Epithelial cell of proximal tubule (primary cell): ENCODE measurements at regions not wholly inside any gene's neighbourhood (a gene's known extent, or its start where the extent isn't known, plus 50 kb on each side); places are given as distances from the start of the nearest gene placed in this dataset.
"Not testable (repeated sequence)": the region's sequence is repeated elsewhere in the genome, so short reads cannot be mapped to it uniquely, and the experiment has no call there.

Experiments
- DNase-seq: peaks from one replicate; pipeline ENCODE4 v3.0.0-alpha.2; 2011; ENCODE audit warnings: low read depth
- H3K4me3 ChIP-seq: 2 replicates; pipeline ENCODE4 v1.5.1; 2011; ENCODE audit warnings: low read depth, mild to moderate bottlenecking, low read length
- TF ChIP-seq, protein P1 (sequence below): conservative IDR thresholded peaks from 2 replicates; pipeline ENCODE4 v1.5.1; 2012; ENCODE audit warnings: low read depth, mild to moderate bottlenecking, low read length

DNA sequence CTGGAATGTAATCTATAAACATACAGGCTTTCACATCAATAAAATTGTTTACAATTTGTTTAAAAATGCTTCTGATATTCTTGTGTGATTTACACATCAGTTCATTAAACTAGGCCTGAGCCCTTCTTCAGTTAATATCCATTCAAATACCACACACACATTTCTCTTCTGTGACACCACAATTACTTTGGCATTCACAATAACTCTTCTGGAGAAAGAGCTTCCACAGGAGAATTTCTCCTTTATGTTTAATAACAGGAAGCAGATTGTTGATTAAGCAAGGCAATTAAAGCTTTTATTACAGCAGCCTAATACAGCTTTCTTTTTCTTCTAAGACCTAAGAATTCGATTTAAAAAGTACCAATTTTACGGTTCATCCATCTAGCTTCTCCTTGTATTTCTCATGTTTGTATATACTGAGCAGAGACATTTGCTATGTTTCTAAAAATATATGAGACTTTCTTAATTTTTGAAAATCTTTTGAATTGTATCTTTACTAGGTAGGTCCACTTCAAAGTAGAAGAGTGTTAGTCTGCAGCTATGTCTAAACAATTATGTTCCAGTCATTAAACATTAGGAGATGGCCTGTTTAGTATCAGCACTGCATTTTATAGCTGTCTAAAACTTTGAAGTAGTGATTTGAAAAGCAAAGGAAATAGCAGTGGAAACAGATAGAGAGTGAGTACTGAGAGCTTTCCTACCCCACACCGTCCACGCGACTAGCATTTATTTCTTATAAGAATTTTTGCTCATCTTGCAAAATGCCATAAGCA is 511.1 kb upstream of the UBE2E2 start:
- no peak overlapping the region for H3K4me3 ChIP-seq

DNA sequence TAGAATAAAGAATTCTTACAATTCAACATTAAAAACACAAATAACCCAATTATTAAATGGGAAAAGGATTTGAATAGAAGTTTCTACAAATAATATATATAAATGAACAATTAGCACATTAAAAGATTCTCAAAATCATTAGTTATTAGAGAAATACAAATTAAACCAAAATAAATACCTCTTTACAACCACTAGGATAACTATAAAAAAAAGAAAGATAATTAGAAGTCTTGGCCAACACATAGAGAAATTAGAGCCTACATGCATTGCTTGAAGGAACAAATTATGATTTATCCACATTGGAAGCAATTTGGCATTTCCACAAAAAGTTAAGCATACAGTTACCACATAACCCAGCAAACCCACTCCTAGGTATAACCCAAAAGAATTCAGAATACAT is 502.3 kb upstream of the UBE2E2 start:
- H3K4me3 ChIP-seq, result no peak overlapping the region
- DNase-seq, result no peak
- TF ChIP-seq, protein P1, sequence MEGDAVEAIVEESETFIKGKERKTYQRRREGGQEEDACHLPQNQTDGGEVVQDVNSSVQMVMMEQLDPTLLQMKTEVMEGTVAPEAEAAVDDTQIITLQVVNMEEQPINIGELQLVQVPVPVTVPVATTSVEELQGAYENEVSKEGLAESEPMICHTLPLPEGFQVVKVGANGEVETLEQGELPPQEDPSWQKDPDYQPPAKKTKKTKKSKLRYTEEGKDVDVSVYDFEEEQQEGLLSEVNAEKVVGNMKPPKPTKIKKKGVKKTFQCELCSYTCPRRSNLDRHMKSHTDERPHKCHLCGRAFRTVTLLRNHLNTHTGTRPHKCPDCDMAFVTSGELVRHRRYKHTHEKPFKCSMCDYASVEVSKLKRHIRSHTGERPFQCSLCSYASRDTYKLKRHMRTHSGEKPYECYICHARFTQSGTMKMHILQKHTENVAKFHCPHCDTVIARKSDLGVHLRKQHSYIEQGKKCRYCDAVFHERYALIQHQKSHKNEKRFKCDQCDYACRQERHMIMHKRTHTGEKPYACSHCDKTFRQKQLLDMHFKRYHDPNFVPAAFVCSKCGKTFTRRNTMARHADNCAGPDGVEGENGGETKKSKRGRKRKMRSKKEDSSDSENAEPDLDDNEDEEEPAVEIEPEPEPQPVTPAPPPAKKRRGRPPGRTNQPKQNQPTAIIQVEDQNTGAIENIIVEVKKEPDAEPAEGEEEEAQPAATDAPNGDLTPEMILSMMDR, result no peak

More for the DNA sequence above, 511.1 kb upstream of the UBE2E2 start:
- TF ChIP-seq, protein P1, result no peak
- DNase-seq, result no peak

- H3K4me3 ChIP-seq, result no peak overlapping the region
- no peak for DNase-seq
- TF ChIP-seq, protein P1, result no peak
Observed at GRCh38 chr3:22704166-22704565, 499.0 kb upstream of the UBE2E2 start.

GRCh38 chr3:22704571-22705354 is 498.4 kb upstream of the UBE2E2 start:
- TF ChIP-seq, protein P1, result peak; percentile 20
- no peak overlapping the region for H3K4me3 ChIP-seq
- no peak for DNase-seq

DNA sequence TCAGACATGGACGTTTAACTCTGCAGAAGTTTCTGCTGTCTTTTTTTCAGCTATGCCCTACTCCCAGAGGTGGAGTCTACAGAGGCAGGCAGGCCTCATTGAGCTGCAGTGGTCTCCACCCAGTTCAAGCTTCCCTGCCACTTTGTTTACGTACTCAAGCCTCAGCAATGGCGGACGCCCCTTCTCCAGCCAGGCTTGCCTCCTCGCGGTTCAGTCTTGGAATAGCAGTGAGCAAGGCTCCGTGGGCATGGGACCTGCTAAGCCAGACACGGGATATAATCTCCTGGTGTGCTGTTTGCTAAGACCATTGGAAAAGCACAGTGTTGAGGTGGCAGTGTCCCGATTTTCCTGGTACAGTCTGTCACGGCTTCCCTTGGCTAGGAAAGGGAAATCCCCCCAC is 496.2 kb upstream of the UBE2E2 start:
- DNase-seq, H3K4me3 ChIP-seq: not testable (repeated sequence)

- TF ChIP-seq, protein P1, result no peak
- DNase-seq, result peak; percentile 79
- H3K4me3 ChIP-seq, result no peak overlapping the region
Observed at GRCh38 chr3:22713936-22714335, 489.2 kb upstream of the UBE2E2 start.

- TF ChIP-seq, protein P1, result no peak
- no peak overlapping the region for H3K4me3 ChIP-seq
- no peak for DNase-seq
Observed at GRCh38 chr3:22714749-22715148, 488.4 kb upstream of the UBE2E2 start.
